VCaP (cell line): ENCODE measurements at regions not wholly inside any gene's neighbourhood (a gene's known extent, or its start where the extent isn't known, plus 50 kb on each side); places are given as distances from the start of the nearest gene placed in this dataset.

Experiments
- H3K27ac ChIP-seq: fragments of 450-650 bp; 2 replicates; pipeline ENCODE4 v1.5.1; 2017
- TF ChIP-seq, protein P1 (sequence below): fragments of 450-650 bp; conservative IDR thresholded peaks from 2 replicates; pipeline ENCODE4 v1.5.1; 2017; ENCODE audit warnings: mild to moderate bottlenecking, moderate library complexity

DNA sequence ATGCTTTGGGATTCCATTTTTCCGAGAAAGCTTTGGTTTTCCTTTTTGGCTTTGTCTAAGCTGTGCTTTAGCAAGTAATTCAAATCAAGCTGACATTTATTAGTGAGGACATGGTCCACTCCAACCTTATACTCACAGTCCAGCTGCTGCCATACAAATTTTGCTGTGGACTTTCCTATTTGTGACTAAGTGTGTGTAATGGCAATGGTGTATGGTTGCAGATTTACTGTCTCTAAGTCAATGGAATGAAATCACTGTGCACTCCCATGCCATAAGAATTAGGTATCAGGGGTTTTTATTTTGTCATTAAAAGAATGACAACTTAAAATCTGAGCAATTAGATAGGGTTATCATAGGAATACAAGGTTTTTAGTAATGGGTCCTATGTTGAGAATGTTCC is 530.0 kb downstream of the CCDC171 start:
- TF ChIP-seq, protein P1, sequence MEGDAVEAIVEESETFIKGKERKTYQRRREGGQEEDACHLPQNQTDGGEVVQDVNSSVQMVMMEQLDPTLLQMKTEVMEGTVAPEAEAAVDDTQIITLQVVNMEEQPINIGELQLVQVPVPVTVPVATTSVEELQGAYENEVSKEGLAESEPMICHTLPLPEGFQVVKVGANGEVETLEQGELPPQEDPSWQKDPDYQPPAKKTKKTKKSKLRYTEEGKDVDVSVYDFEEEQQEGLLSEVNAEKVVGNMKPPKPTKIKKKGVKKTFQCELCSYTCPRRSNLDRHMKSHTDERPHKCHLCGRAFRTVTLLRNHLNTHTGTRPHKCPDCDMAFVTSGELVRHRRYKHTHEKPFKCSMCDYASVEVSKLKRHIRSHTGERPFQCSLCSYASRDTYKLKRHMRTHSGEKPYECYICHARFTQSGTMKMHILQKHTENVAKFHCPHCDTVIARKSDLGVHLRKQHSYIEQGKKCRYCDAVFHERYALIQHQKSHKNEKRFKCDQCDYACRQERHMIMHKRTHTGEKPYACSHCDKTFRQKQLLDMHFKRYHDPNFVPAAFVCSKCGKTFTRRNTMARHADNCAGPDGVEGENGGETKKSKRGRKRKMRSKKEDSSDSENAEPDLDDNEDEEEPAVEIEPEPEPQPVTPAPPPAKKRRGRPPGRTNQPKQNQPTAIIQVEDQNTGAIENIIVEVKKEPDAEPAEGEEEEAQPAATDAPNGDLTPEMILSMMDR, result no peak
- H3K27ac ChIP-seq, result no peak overlapping the region

DNA sequence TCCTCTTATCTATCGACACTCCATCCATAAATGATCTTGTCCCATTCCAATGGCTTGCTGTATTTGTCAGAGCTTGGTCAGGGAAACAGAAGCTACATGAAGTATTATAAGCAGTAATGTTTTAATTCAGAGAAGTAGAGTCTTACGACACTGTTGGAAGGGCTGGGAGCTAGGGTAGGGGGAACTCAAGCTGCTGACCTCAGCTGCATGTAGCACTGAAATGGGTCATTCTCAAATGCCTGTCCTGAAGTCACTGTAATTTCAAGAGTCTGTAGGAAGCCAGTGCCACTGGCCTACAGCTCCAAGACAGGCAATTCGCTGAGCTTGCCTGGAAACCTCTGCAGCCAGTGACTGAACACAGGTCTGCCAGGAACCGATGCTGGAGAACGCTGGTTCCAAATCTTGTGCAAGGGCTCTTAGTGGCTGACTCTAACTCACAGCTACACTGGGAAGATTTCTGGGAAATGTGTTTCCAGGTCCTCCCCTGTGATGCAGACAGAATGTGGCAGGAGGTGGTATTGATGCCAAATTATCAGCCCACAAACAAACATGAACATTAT is 532.4 kb downstream of the CCDC171 start:
- TF ChIP-seq, protein P1, result no peak
- no peak overlapping the region for H3K27ac ChIP-seq

DNA sequence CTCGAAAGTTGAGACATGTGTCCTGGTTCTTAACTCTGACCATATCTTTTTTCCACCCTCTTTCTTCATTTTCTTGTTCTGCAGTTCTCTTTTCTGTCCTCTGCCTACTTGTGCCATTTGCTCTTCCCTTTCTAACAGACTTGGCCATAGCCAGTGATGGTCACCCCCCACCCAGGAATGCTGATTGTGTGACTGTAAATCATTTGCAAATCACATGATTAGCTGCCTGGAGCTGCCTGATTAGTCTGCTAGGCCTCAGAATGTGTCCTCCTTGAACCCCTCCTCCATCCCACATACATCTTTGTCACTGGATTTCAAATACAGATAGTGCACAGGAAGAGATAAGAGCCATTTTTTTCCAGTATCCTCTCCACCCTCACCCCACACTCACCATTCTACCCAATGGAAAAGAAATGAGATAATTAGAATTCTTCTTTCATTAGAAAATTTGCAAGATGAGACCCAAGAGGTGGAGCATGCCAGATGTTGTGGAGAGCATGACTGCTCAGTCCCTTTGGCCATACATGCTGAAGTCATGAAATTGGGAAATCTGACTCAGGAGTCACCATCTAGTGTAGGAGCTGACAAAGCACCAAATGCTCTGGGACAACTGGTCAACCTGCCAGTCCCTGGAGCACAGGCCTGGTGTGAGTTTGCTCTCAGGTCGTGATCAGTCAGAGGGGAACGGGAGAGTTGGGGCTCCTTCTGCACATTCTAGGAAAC is 538.2 kb downstream of the CCDC171 start:
- H3K27ac ChIP-seq, result no peak overlapping the region
- TF ChIP-seq, protein P1, result no peak

DNA sequence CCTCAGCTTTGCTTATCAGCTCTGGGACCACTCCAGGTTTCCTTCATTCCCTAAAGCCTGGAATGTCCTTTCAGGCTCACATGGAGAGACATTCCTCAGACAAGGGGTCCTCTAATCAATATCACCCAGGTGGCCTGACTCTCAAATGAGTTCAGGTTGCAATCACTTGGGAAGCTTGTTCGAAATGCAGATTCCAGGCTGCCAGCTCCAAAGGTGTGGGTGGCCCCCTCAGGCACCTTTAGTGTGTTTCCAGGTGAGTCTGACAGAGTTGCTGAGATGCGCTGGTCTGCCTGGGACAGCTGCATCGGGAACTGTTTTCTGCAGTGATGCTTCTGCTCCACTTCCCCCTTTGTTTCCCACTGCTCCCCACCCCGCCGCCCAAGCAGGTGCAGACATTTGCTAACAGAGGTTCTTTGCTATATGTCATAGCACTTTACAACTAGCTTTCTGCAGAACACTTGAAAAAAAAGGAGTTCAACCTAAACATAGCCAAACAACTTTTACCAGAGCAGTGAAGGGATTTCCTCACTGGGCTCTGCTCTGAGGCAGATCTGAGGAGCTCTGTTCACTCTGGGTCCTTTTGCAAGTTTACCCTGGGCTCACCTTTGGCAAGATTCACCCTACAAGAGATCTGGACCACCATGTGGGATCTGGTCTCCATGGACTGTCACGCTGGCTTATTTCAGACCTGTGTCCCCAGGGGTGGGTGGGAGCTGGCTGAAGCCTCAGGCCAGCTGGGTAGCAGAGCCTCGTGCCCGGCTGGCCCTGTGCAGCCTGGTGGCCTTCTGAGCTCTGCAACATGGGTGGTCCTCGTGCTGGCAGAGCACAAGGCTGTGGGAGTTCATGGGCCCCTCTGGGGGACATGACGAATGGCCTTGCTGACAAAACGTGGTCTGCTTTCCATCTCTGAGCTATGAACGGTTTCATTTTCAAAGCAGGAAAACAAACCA is 539.6 kb downstream of the CCDC171 start:
- no peak overlapping the region for H3K27ac ChIP-seq
- TF ChIP-seq, protein P1, result no peak

- TF ChIP-seq, protein P1, result no peak
- no peak overlapping the region for H3K27ac ChIP-seq
Observed at GRCh38 chr9:16098306-16098705, 545.5 kb downstream of the CCDC171 start.

DNA sequence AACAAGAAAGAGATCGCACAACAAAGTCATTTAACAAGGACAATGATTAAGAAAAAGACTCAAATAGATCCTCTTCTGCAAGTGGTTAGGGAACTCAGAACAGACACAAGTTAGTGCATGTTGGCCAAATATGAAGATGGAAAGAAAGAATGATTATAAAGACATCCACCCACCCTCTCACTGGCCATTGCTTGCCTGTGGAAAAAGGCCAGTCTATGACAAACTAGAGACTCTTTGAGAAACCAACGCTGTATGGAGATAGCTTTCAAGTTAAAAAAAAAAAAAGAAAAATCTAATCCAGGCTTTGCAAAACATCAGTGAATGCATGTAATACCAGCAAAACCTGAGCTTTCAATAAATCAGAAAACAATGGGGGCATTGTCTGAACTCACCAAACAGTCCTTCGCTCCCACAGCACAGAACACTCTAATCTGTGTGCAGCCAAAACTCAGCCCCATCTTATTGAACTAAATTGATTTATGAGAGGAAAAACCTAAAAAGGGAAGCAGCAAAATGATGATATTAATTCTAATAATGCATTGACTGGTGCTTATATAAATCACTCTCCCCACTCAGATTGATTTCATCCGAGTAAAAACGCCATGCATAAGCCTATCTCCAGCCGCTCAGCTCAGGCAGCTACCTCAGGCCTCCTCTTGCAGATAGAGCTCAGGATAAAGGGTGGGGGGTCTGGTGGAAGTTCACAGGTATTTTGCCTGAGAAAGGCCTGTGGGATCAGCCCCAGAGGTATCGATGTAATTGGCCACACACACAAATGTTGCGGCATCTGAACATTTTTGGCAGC is 547.1 kb downstream of the CCDC171 start:
- TF ChIP-seq, protein P1, result no peak
- no peak overlapping the region for H3K27ac ChIP-seq
